NCI-H2107 (cell line): ENCODE measurements at regions not wholly inside any gene's neighbourhood (a gene's known extent, or its start where the extent isn't known, plus 50 kb on each side); places are given as distances from the start of the nearest gene placed in this dataset.

Experiments
- DNase-seq: peaks from one replicate; lab custom pipeline; 2025; lab: John Stamatoyannopoulos, UW

- no peak for DNase-seq
These were observed 99.4 kb downstream of the YTHDF1 start for GRCh38 chr20:63116412-63117106.

- no peak for DNase-seq
These were observed 100.1 kb downstream of the YTHDF1 start for GRCh38 chr20:63115651-63116411.

GRCh38 chr20:63114693-63115311 is 101.1 kb downstream of the YTHDF1 start:
- DNase-seq = no peak

- DNase-seq = no peak
These were observed 101.8 kb downstream of the YTHDF1 start for GRCh38 chr20:63114006-63114692.

DNA sequence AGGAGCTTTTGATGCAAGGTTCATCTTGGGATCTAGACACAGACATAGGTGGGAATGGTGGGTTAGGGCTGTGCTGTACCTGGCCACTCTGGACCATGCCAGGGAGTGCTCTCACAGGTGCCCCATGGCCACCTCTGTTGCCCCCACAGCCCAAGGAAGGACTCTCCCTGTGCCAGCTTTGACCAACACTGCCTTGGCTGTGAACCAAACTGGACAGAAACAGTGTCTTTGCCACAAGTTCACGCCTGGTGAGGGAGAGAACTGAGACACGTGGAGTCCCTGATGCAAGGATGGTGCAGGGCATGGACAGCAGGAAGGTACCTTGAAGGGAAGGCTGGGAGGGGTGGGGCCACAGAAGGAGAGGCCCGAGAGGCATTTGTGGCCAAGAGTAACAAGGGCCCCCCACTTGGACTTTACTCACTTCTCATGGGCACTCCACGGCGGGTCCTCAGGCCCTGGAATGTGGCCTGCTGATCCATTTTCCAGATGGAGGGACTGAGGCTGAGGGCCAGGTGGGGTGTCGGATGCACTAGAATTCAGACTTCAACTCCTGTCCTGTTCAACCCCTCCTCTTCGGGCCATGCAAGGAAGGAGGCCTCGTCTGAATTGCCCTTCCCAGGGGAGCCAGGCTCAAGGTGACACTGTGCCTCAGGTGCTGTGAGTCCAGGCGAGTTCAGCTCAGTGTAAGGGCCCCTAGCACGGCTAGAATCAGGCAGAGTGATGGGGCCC is 103.3 kb downstream of the YTHDF1 start:
- no peak for DNase-seq

GRCh38 chr20:63108247-63108646 is 101.5 kb upstream of the BHLHE23 start:
- DNase-seq = no peak

- no peak for DNase-seq
These were observed 100.9 kb upstream of the BHLHE23 start for GRCh38 chr20:63107449-63108200.

DNA sequence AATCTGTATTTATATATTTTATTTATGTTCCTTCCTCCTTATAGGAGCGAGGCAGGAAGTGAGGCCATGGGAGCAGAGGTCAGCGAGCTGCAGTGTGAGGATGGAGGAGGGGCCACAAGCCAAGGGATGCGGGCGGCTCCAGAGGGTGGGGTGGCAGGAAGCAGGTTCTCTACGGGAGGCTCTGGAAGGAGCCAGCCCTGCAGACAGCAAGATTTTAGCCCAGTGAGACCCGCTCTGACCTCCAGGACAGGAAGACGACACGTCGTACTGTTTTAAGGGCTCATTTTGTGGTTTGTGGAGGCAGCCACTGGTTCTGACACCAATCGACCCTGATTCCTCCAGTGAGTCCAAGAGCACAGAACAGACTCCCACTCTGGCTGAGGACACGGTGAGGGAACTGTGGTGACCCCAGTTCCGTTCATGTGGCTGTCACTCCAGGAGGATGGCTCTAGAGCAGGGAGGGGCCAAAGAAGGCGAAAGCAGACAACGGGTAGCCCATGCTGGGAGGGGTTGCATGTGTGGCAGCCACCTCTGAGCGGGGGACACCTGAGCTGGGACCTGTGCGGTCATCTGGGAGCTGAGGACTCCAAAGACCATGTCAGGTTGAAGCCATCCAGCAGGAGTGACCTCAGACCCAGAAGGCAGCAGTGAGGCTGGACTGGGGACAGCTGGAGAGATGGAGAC is 100.1 kb upstream of the BHLHE23 start:
- no peak for DNase-seq

DNA sequence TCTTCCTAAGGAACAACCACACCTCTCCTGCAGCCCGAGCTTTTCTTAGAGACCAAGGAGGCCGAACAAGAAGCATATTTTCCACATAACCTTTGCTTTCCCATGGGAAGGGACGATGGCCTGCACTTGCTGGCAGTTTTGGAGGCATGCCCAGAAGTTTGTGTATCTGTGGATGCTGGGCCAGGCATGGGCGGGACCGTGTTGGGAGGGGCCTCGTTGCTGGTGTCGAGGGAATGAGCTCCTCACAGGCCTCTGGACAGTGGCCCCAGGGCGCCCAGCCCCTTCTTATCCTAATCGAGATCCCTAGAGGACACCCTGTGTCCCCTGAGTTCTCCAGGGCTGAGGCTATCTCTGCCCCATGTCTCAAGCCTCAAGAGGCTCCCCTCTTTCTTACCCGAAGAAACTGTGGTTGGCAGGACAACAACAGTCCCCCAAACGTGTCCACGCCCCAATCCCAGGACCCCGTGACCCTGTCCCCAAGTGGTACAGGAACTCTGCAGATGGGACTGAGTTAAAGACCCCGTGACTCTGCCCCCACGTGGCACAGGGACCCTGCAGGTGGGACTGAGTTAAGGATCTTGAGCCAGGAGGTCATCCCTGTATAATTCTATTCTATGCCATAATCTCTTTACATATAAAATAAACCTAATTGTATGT is 99.5 kb upstream of the BHLHE23 start:
- no peak for DNase-seq

GRCh38 chr20:63105211-63106107 is 98.7 kb upstream of the BHLHE23 start:
- no peak for DNase-seq

- DNase-seq = no peak
These were observed 97.8 kb upstream of the BHLHE23 start for GRCh38 chr20:63104312-63105181.

- DNase-seq = no peak
These were observed 96.9 kb upstream of the BHLHE23 start for GRCh38 chr20:63103402-63104311.

- no peak for DNase-seq
These were observed 96.1 kb upstream of the BHLHE23 start for GRCh38 chr20:63102721-63103375.

GRCh38 chr20:63101781-63102720 is 95.3 kb upstream of the BHLHE23 start:
- DNase-seq = no peak
